Adrenal gland (tissue), 9 donors: ENCODE measurements at regions not wholly inside any gene's neighbourhood (a gene's known extent, or its start where the extent isn't known, plus 50 kb on each side); places are given as distances from the start of the nearest gene placed in this dataset.

Source experiments
- DNase-seq, 7 donors: peaks; one replicate each; pipeline ENCODE4 v3.0.0-alpha.2; 2019 to 2020
- H3K27ac ChIP-seq, 5 donors: fragments of 200-600 bp; sonication (generic) in 4 of 5; 1 replicate in 3 of 5; 2 replicates in 2 of 5; pipeline versions ENCODE4 v1.5.1 to v1.8.0; 2016 to 2020; ENCODE audit warnings: mild to moderate bottlenecking in 1 of 5
- H3K27me3 ChIP-seq: fragments of 200-600 bp; 2 replicates; pipeline ENCODE4 v1.8.0; 2021
- H3K36me3 ChIP-seq, 2 donors: fragments of 200-600 bp; replicated peaks in 1 of 2; 1 replicate in 1 of 2; 2 replicates in 1 of 2; pipeline versions ENCODE4 v1.5.1 to v1.8.0; 2018 to 2022
- H3K4me1 ChIP-seq, 2 donors: fragments of 200-600 bp; replicated peaks in 1 of 2; 1 replicate in 1 of 2; 2 replicates in 1 of 2; pipeline versions ENCODE4 v1.5.1 to v1.8.0; 2018 to 2021
- H3K4me3 ChIP-seq, 4 donors: fragments of 200-600 bp; sonication (generic) in 3 of 4; one replicate each; pipeline ENCODE4 v1.5.1; 2016 to 2018
- H3K9me3 ChIP-seq, 3 donors: fragments of 200-600 bp; sonication (generic) in 1 of 3; replicated peaks in 1 of 3; 1 replicate in 2 of 3; 2 replicates in 1 of 3; pipeline versions ENCODE4 v1.5.1 to v1.8.0; 2016 to 2021
- POLR2A ChIP-seq, 2 donors: fragments of 450-650 bp; IDR thresholded peaks; one replicate each; pipeline ENCODE4 v1.6.1; 2017; ENCODE audit warnings: antibody characterized with exemption in 2 of 2, mild to moderate bottlenecking in 2 of 2, moderate library complexity in 1 of 2
- WGBS, 4 donors: extraction: QIAGEN DNeasy Blood & Tissue Kit in 2 of 4; methylation state at CpG; one replicate each; pipeline versions ENCODE4 v1.1.5 to v1.1.7; 2013 to 2017; 5-methylcytosine and 5-hydroxymethylcytosine counted together
- intact Hi-C, 2 donors: fragments of 100-400 bp; cut with DNase I; formaldehyde crosslinking; loops; one replicate each; pipeline versions ENCODE4 v1.14.1 to v1.15.0; 2022 to 2023
- TF ChIP-seq, protein P1 (sequence below), 6 experiments: fragments of 450-650 bp in 4 of 6; fragments of 200-600 bp in 2 of 6; sonication (generic) in 1 of 6; IDR thresholded peaks; 1 replicate in 5 of 6; 2 replicates in 1 of 6; pipeline versions ENCODE4 v1.5.1 to v1.8.0; 2016 to 2021; ENCODE audit warnings: antibody characterized with exemption in 6 of 6, mild to moderate bottlenecking in 2 of 6, moderate library complexity in 1 of 6
- donor health status: healthy with polysubstance abuse.
- donor health status: Bipolar disorder and iron deficiency.
- donor health status: DM: yes; HTN: yes; CAD: no.
- donor health status: DM: no; HTN: no; CAD: no.
- donor health status: DM: no; HTN: no; CAD: no.

GRCh38 chr6:106739387-106739786 is 110.0 kb downstream of the QRSL1 start:
- TF ChIP-seq, protein P1, sequence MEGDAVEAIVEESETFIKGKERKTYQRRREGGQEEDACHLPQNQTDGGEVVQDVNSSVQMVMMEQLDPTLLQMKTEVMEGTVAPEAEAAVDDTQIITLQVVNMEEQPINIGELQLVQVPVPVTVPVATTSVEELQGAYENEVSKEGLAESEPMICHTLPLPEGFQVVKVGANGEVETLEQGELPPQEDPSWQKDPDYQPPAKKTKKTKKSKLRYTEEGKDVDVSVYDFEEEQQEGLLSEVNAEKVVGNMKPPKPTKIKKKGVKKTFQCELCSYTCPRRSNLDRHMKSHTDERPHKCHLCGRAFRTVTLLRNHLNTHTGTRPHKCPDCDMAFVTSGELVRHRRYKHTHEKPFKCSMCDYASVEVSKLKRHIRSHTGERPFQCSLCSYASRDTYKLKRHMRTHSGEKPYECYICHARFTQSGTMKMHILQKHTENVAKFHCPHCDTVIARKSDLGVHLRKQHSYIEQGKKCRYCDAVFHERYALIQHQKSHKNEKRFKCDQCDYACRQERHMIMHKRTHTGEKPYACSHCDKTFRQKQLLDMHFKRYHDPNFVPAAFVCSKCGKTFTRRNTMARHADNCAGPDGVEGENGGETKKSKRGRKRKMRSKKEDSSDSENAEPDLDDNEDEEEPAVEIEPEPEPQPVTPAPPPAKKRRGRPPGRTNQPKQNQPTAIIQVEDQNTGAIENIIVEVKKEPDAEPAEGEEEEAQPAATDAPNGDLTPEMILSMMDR (IDR thresholded peaks at IDR 0.05): no peak
- no peak for TF ChIP-seq POLR2A (IDR thresholded peaks at IDR 0.05)
- intact Hi-C loops: no loop called here
- no peak overlapping the region for H3K27ac ChIP-seq
- peak; percentile 37 to 66 (median 62) for DNase-seq
- H3K27me3 ChIP-seq: no peaks in the 10 kb centered on the region
- no peaks in the 10 kb centered on the region for H3K4me1 ChIP-seq
- no peaks in the 10 kb centered on the region for H3K36me3 ChIP-seq
- 57 to 66% (median 64%) methylated on average over 5 of the region's 5 CpGs for WGBS, 4 donors
- no peak overlapping the region for H3K4me3 ChIP-seq
- H3K9me3 ChIP-seq: no peaks in the 10 kb centered on the region

GRCh38 chr6:106736502-106736901 is 107.1 kb downstream of the QRSL1 start:
- no peak for TF ChIP-seq POLR2A (IDR thresholded peaks at IDR 0.05)
- TF ChIP-seq, protein P1 (IDR thresholded peaks at IDR 0.05): no peak
- H3K4me1 ChIP-seq: no peaks in the 10 kb centered on the region
- intact Hi-C loops: no loop called here
- no peaks in the 10 kb centered on the region for H3K9me3 ChIP-seq
- no peaks in the 10 kb centered on the region for H3K27me3 ChIP-seq
- no peaks in the 10 kb centered on the region for H3K36me3 ChIP-seq
- DNase-seq: no peak
- H3K4me3 ChIP-seq: no peak overlapping the region
- WGBS, 4 donors: 38 to 56% (median 47%) methylated on average over 2 of the region's 2 CpGs
- H3K27ac ChIP-seq: no peak overlapping the region

- no peak overlapping the region for H3K27ac ChIP-seq
- no peaks in the 10 kb centered on the region for H3K9me3 ChIP-seq
- no peaks in the 10 kb centered on the region for H3K36me3 ChIP-seq
- no peak for DNase-seq
- no peaks in the 10 kb centered on the region for H3K4me1 ChIP-seq
- no peak overlapping the region for H3K4me3 ChIP-seq
- intact Hi-C loops: no loop called here
- TF ChIP-seq POLR2A (IDR thresholded peaks at IDR 0.05): no peak
- TF ChIP-seq, protein P1 (IDR thresholded peaks at IDR 0.05): no peak
- no peaks in the 10 kb centered on the region for H3K27me3 ChIP-seq
These were observed 106.5 kb downstream of the QRSL1 start for GRCh38 chr6:106735828-106736227.

DNA sequence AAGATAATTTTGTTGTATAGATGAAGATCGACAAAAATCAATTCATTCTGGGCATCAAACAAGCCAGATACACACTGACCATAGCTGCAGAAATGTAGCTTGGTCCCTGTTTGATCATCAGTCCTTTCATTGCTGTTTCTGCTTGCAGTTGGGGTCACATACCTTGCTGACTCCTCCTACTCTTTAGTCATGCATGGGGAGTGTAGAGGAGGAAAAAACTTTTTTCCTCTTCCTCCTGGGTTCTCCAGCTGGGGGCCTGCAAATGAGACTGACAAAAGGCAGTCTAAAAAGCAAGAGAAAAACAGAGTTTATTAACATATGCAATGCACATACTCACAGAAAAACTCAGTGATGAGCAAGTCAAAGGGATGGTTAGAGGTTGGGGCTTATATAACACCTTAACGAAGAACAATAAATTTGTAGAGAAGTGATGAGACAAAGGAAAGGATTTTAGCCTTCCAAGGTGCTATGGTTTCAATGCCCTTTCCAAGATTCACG is 105.8 kb downstream of the QRSL1 start:
- intact Hi-C loops: no loop called here
- 56 to 66% (median 62%) methylated on average over 3 of the region's 3 CpGs for WGBS, 4 donors
- Histone ChIP-seq H3K4me3 (no peak overlapping the region), H3K36me3 (no peaks in the 10 kb centered on the region), H3K9me3 (no peaks in the 10 kb centered on the region), H3K27me3 (no peaks in the 10 kb centered on the region), H3K4me1 (no peaks in the 10 kb centered on the region), H3K27ac (no peak overlapping the region)
- no peak for DNase-seq
- TF ChIP-seq POLR2A (IDR thresholded peaks at IDR 0.05): no peak
- TF ChIP-seq, protein P1 (IDR thresholded peaks at IDR 0.05): no peak
